H9 (cell line): ENCODE measurements at regions not wholly inside any gene's neighbourhood (a gene's known extent, or its start where the extent isn't known, plus 50 kb on each side); places are given as distances from the start of the nearest gene placed in this dataset.

Experiments used
- DNase-seq: peaks from one replicate; pipeline ENCODE4 v3.0.0-alpha.2; 2017
- H2AFZ ChIP-seq: one replicate; pipeline ENCODE4 v1.6.1; 2013; ENCODE audit warnings: mild to moderate bottlenecking, low read length, control low read depth, moderate library complexity
- H2AK5ac ChIP-seq: 2 replicates; pipeline ENCODE4 v1.6.1; 2013; ENCODE audit warnings: low read length, control low read depth, mixed read lengths; ENCODE audit not compliant: insufficient read length
- H2BK120ac ChIP-seq: one replicate; pipeline ENCODE4 v1.6.1; 2013; ENCODE audit warnings: low read depth, mild to moderate bottlenecking, low read length, control low read depth, inconsistent platforms; ENCODE audit not compliant: poor library complexity, severe bottlenecking
- H2BK12ac ChIP-seq: 2 replicates; pipeline ENCODE4 v1.6.1; 2013; ENCODE audit warnings: low read length, control low read depth, mixed read lengths, low read depth; ENCODE audit not compliant: insufficient read length
- H2BK15ac ChIP-seq: 2 replicates; pipeline ENCODE4 v1.6.1; 2013; ENCODE audit warnings: low read depth, low read length, control low read depth
- H2BK20ac ChIP-seq: one replicate; pipeline ENCODE4 v1.6.1; 2013; ENCODE audit warnings: low read depth, mild to moderate bottlenecking, low read length, control low read depth, inconsistent platforms; ENCODE audit not compliant: poor library complexity, severe bottlenecking
- H2BK5ac ChIP-seq: 2 replicates; pipeline ENCODE4 v1.6.1; 2013; ENCODE audit warnings: low read length, control low read depth, mixed read lengths; ENCODE audit not compliant: insufficient read length
- H3K14ac ChIP-seq: 2 replicates; pipeline ENCODE4 v1.6.1; 2013; ENCODE audit warnings: low read length, control low read depth; ENCODE audit not compliant: insufficient read depth
- H3K18ac ChIP-seq: 2 replicates; pipeline ENCODE4 v1.6.1; 2013; ENCODE audit warnings: low read depth, mild to moderate bottlenecking, mixed read lengths, low read length, control low read depth; ENCODE audit not compliant: insufficient read length
- H3K23ac ChIP-seq: 2 replicates; pipeline ENCODE4 v1.6.1; 2013; ENCODE audit warnings: low read length, control low read depth, mixed read lengths, low read depth; ENCODE audit not compliant: insufficient read length
- H3K23me2 ChIP-seq: 2 replicates; pipeline ENCODE4 v1.6.1; 2013; ENCODE audit warnings: low read depth, mild to moderate bottlenecking, mixed read lengths, low read length, control low read depth; ENCODE audit not compliant: insufficient read length, poor library complexity, severe bottlenecking
- H3K27ac ChIP-seq: 2 replicates; pipeline ENCODE4 v1.5.1; 2013; ENCODE audit warnings: low read length, control low read depth, mixed read lengths, low read depth; ENCODE audit not compliant: insufficient read length
- H3K27me3 ChIP-seq: 2 replicates; pipeline ENCODE4 v1.6.1; 2013; ENCODE audit warnings: low read length, control low read depth, inconsistent platforms; ENCODE audit not compliant: insufficient read depth
- H3K4ac ChIP-seq: 2 replicates; pipeline ENCODE4 v1.6.1; 2013; ENCODE audit warnings: low read depth, mild to moderate bottlenecking, control low read depth, inconsistent platforms, low read length, moderate library complexity
- H3K4me1 ChIP-seq: 2 replicates; pipeline ENCODE4 v1.6.1; 2013; ENCODE audit warnings: low read length, control low read depth, inconsistent platforms; ENCODE audit not compliant: insufficient read depth
- H3K4me2 ChIP-seq: 2 replicates; pipeline ENCODE4 v1.6.1; 2013; ENCODE audit warnings: low read length, control low read depth, mixed read lengths; ENCODE audit not compliant: insufficient read length, insufficient read depth
- H3K56ac ChIP-seq: 2 replicates; pipeline ENCODE4 v1.6.1; 2013; ENCODE audit warnings: low read depth, mild to moderate bottlenecking, mixed read lengths, low read length, control low read depth; ENCODE audit not compliant: insufficient read length
- H3K79me1 ChIP-seq: 2 replicates; pipeline ENCODE4 v1.6.1; 2013; ENCODE audit warnings: low read depth, mild to moderate bottlenecking, moderate library complexity, low read length, control low read depth, inconsistent platforms; ENCODE audit not compliant: insufficient read depth, poor library complexity, severe bottlenecking
- H3K79me2 ChIP-seq: 2 replicates; pipeline ENCODE4 v1.6.1; 2013; ENCODE audit warnings: low read length, control low read depth, inconsistent platforms; ENCODE audit not compliant: insufficient read depth
- H3K9ac ChIP-seq: 2 replicates; pipeline ENCODE4 v1.6.1; 2013; ENCODE audit warnings: low read length, control low read depth, mixed read lengths; ENCODE audit not compliant: insufficient read length; ENCODE audit errors: extremely low read depth
- H3K9me3 ChIP-seq: one replicate; pipeline ENCODE4 v1.6.1; 2013; ENCODE audit warnings: low read depth, low read length, inconsistent platforms; ENCODE audit not compliant: control insufficient read depth
- H3T11ph ChIP-seq: one replicate; pipeline ENCODE4 v1.6.1; 2013; ENCODE audit warnings: mild to moderate bottlenecking, low read length, control low read depth, inconsistent platforms
- H4K20me1 ChIP-seq: one replicate; pipeline ENCODE4 v1.6.1; 2013; ENCODE audit not compliant: control insufficient read depth, insufficient read length, insufficient read depth
- H4K5ac ChIP-seq: 2 replicates; pipeline ENCODE4 v1.6.1; 2013; ENCODE audit warnings: low read depth, mild to moderate bottlenecking, mixed read lengths, low read length, control low read depth; ENCODE audit not compliant: insufficient read length
- H4K8ac ChIP-seq: replicated peaks from 2 replicates; pipeline ENCODE4 v1.6.1; 2013; ENCODE audit warnings: low read length, control low read depth, mixed read lengths, low read depth; ENCODE audit not compliant: insufficient read length
- H4K91ac ChIP-seq: 2 replicates; pipeline ENCODE4 v1.6.1; 2013; ENCODE audit warnings: low read depth, mild to moderate bottlenecking, moderate library complexity, mixed read lengths, low read length, control low read depth; ENCODE audit not compliant: insufficient read length
- H3K27ac Mint-ChIP-seq, 3 experiments: 2 replicates in 2 of 3; 3 replicates in 1 of 3; pipeline ENCODE4 v1.8.0; 2020 to 2021; ENCODE audit warnings: mixed read lengths in 3 of 3, mild to moderate bottlenecking in 1 of 3, moderate library complexity in 1 of 3
- H3K27me3 Mint-ChIP-seq: 2 replicates; pipeline ENCODE4 v1.8.0; 2021; ENCODE audit warnings: low read depth, mild to moderate bottlenecking, moderate library complexity, mixed read lengths
- H3K36me3 Mint-ChIP-seq, 3 experiments: 2 replicates in 2 of 3; 3 replicates in 1 of 3; pipeline ENCODE4 v1.8.0; 2020 to 2021; ENCODE audit warnings: low read depth in 3 of 3, mixed read lengths in 3 of 3; ENCODE audit not compliant: insufficient read depth in 1 of 3
- H3K4me1 Mint-ChIP-seq, 2 experiments: 2 replicates each; pipeline ENCODE4 v1.8.0; 2020; ENCODE audit warnings: mixed read lengths in 2 of 2
- H3K4me3 Mint-ChIP-seq, 2 experiments: 2 replicates in 1 of 2; 3 replicates in 1 of 2; pipeline ENCODE4 v1.8.0; 2020 to 2021; ENCODE audit warnings: mild to moderate bottlenecking in 2 of 2, mixed read lengths in 2 of 2, moderate library complexity in 1 of 2
- H3K9me3 Mint-ChIP-seq, 2 experiments: 2 replicates in 1 of 2; 3 replicates in 1 of 2; pipeline ENCODE4 v1.8.0; 2020; ENCODE audit warnings: mild to moderate bottlenecking in 2 of 2, mixed read lengths in 2 of 2, moderate library complexity in 1 of 2
- WGBS: extraction: QIAGEN DNeasy Blood & Tissue Kit; methylation state at CpG from one replicate; pipeline ENCODE4 v1.1.7; 2013; ENCODE audit warnings: missing lambda C conversion rate, low lambda C conversion rate, mixed read lengths; ENCODE audit not compliant: insufficient read length; ENCODE audit errors: extremely low coverage; 5-methylcytosine and 5-hydroxymethylcytosine counted together
- TF ChIP-seq, protein P1 (sequence below): fragments of 200-600 bp; sonication (generic); conservative IDR thresholded peaks from 3 replicates; pipeline ENCODE4 v1.8.0; 2021; ENCODE audit warnings: antibody characterized with exemption, mild to moderate bottlenecking

DNA sequence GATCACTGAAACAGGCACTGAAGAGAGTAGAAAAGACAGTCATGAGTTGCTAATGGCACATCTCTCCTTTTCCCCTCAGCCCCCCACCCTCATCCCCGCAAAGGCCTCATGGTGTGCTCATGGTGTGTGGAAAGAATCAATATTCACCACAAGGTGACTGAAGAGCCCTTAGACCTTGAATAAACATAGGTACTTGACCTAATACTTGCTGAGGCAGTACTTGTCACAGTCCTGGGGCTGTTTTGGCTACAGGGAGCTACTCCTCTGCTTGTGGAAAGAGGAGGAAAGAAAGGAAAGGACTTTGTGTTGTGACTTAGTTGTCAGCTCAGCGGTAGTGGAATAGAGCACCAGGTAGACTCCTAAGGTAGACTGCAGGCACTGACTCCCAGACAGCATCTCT lies 537.8 kb upstream of the CCDC179 start:
- no peak overlapping the region for H4K5ac ChIP-seq
- no peak overlapping the region for H4K91ac ChIP-seq
- no peaks in the 10 kb centered on the region for H3K79me2 ChIP-seq
- no peak overlapping the region for H3K4me2 ChIP-seq
- H3K4ac ChIP-seq, result no peak overlapping the region
- H3K56ac ChIP-seq, result no peak overlapping the region
- H2BK120ac ChIP-seq, result no peak overlapping the region
- no peaks in the 10 kb centered on the region for H3K23me2 ChIP-seq
- H2AFZ ChIP-seq, result no peak overlapping the region
- no peaks in the 10 kb centered on the region for H3K4me1 ChIP-seq
- no peaks in the 10 kb centered on the region for H3K27me3 Mint-ChIP-seq
- H3K36me3 Mint-ChIP-seq, result peaks cover 0 to under 1% (median 0%) of the 10 kb centered on the region in 3 experiments; a peak in 1 of 7 replicates
- no peak overlapping the region for H2BK12ac ChIP-seq
- no peaks in the 10 kb centered on the region for H3K4me1 Mint-ChIP-seq
- H3K27me3 ChIP-seq, result no peaks in the 10 kb centered on the region
- H2BK5ac ChIP-seq, result no peak overlapping the region
- H2BK20ac ChIP-seq, result no peak overlapping the region
- H3K23ac ChIP-seq, result no peak overlapping the region
- peaks cover 2 to 3% of the 10 kb centered on the region in 2 experiments; a peak in 4 of 5 replicates for H3K9me3 Mint-ChIP-seq
- H3K18ac ChIP-seq, result no peak overlapping the region
- no peaks in the 10 kb centered on the region for H3K79me1 ChIP-seq
- WGBS, result no CpG with 5 or more reads among the region's 2 CpGs
- no peak overlapping the region for H4K8ac ChIP-seq
- no peak overlapping the region for H2AK5ac ChIP-seq
- H3K27ac Mint-ChIP-seq, result no peak overlapping the region
- no peak overlapping the region for H2BK15ac ChIP-seq
- no peaks in the 10 kb centered on the region for H4K20me1 ChIP-seq
- TF ChIP-seq, protein P1, sequence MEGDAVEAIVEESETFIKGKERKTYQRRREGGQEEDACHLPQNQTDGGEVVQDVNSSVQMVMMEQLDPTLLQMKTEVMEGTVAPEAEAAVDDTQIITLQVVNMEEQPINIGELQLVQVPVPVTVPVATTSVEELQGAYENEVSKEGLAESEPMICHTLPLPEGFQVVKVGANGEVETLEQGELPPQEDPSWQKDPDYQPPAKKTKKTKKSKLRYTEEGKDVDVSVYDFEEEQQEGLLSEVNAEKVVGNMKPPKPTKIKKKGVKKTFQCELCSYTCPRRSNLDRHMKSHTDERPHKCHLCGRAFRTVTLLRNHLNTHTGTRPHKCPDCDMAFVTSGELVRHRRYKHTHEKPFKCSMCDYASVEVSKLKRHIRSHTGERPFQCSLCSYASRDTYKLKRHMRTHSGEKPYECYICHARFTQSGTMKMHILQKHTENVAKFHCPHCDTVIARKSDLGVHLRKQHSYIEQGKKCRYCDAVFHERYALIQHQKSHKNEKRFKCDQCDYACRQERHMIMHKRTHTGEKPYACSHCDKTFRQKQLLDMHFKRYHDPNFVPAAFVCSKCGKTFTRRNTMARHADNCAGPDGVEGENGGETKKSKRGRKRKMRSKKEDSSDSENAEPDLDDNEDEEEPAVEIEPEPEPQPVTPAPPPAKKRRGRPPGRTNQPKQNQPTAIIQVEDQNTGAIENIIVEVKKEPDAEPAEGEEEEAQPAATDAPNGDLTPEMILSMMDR, result no peak
- H3K4me3 Mint-ChIP-seq, result no peak overlapping the region
- no peaks in the 10 kb centered on the region for H3K9me3 ChIP-seq
- no peak overlapping the region for H3K9ac ChIP-seq
- no peak overlapping the region for H3T11ph ChIP-seq
- no peak for DNase-seq
- H3K27ac ChIP-seq, result no peak overlapping the region
- no peak overlapping the region for H3K14ac ChIP-seq
